A673 (cell line): ENCODE measurements at regions not wholly inside any gene's neighbourhood (a gene's known extent, or its start where the extent isn't known, plus 50 kb on each side); places are given as distances from the start of the nearest gene placed in this dataset.

Experiments
- EZH2 ChIP-seq: fragments of 200-600 bp; sonication (generic); IDR thresholded peaks from 2 replicates; pipeline ENCODE4 v1.6.1; 2017; ENCODE audit warnings: borderline replicate concordance, low read depth, mild to moderate bottlenecking, mixed read lengths, antibody characterized with exemption, low read length; ENCODE audit not compliant: poor library complexity, severe bottlenecking
- TF ChIP-seq, protein P1 (sequence below): fragments of 300-800, 200-600 bp; sonication (generic); conservative IDR thresholded peaks from 2 replicates; pipeline ENCODE4 v1.5.1; 2017; ENCODE audit warnings: low read depth, mild to moderate bottlenecking, antibody characterized with exemption, low read length, moderate library complexity, mixed read lengths

DNA sequence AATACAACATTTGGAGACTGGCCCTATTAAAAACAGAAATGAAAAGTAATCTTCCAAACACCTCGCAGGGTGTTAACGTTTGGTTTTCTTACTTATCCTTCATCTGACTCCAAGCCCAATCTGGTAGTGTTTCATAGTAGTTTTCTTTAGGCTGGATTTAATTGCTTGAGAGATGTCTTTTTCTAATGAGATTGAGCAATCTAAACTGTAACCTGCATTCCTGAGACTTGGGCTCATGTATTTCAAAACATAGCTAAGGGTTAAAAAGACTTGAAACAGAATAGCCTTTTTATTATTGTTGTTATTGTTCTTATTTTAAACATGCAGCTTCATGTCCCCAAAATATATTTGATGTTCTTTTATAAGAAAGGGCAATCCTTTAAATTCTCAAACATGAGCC is 278.9 kb downstream of the TGFB2 start:
- no peak for TF ChIP-seq EZH2
- TF ChIP-seq, protein P1, sequence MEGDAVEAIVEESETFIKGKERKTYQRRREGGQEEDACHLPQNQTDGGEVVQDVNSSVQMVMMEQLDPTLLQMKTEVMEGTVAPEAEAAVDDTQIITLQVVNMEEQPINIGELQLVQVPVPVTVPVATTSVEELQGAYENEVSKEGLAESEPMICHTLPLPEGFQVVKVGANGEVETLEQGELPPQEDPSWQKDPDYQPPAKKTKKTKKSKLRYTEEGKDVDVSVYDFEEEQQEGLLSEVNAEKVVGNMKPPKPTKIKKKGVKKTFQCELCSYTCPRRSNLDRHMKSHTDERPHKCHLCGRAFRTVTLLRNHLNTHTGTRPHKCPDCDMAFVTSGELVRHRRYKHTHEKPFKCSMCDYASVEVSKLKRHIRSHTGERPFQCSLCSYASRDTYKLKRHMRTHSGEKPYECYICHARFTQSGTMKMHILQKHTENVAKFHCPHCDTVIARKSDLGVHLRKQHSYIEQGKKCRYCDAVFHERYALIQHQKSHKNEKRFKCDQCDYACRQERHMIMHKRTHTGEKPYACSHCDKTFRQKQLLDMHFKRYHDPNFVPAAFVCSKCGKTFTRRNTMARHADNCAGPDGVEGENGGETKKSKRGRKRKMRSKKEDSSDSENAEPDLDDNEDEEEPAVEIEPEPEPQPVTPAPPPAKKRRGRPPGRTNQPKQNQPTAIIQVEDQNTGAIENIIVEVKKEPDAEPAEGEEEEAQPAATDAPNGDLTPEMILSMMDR: no peak
